BLaER1 treated with 17β-estradiol and CSF1 and Interleukin-3, amounts not matched to agents 10 nM and 100 nM (cell line): ENCODE measurements at regions not wholly inside any gene's neighbourhood (a gene's known extent, or its start where the extent isn't known, plus 50 kb on each side); places are given as distances from the start of the nearest gene placed in this dataset.
"Not testable (repeated sequence)": the region's sequence is repeated elsewhere in the genome, so short reads cannot be mapped to it uniquely, and the experiment has no call there.

Source experiments
- H3K27ac ChIP-seq, 11 experiments: shearing (Covaris generic); formaldehyde crosslinking; 2 replicates each; pipeline ENCODE4 v1.8.1; 2022
- H3K27me3 ChIP-seq, 11 experiments: shearing (Covaris generic); formaldehyde crosslinking; 2 replicates each; pipeline ENCODE4 v1.8.1; 2022
- H3K36me3 ChIP-seq, 11 experiments: shearing (Covaris generic); formaldehyde crosslinking; 2 replicates each; pipeline ENCODE4 v1.8.1; 2022
- H3K4me1 ChIP-seq, 10 experiments: shearing (Covaris generic); formaldehyde crosslinking; 2 replicates each; pipeline ENCODE4 v1.8.1; 2022
- H3K4me2 ChIP-seq, 11 experiments: shearing (Covaris generic); formaldehyde crosslinking; 2 replicates each; pipeline ENCODE4 v1.8.1; 2022
- H3K4me3 ChIP-seq, 10 experiments: shearing (Covaris generic); formaldehyde crosslinking; 2 replicates each; pipeline ENCODE4 v1.8.1; 2022
- H3K9ac ChIP-seq, 11 experiments: shearing (Covaris generic); formaldehyde crosslinking; 2 replicates each; pipeline ENCODE4 v1.8.1; 2022
- H3K9me3 ChIP-seq, 11 experiments: shearing (Covaris generic); formaldehyde crosslinking; replicated peaks in 1 of 11; 2 replicates each; pipeline ENCODE4 v1.8.1; 2022
- H4K20me1 ChIP-seq, 11 experiments: shearing (Covaris generic); formaldehyde crosslinking; 2 replicates each; pipeline ENCODE4 v1.8.1; 2022
- Cebpa-rat ChIP-seq, 11 experiments: shearing (Covaris generic); IDR thresholded peaks; 2 replicates each; pipeline ENCODE4 v1.8.1; 2022

DNA sequence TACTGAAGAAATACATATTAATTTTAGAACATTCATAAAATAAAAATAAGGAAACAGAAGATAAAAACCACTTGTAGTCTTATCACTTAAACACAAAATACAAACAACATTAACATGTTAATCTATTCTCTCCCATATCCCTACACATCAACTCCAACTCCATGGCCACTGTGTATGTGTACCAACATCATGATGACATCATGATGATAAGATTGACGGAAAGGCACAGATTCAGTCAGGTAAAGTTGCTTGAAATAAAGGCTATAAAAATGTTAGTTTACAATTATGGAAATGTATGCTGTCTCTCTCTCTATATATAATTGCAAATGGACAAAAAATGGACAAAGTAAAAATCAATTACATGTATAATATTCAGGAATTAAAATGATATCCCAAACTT lies 388.5 kb upstream of the UBE2E3 start:
- H3K4me1 ChIP-seq, result no peaks in the 10 kb centered on the region
- TF ChIP-seq Cebpa-rat (IDR thresholded peaks at IDR 0.05), result no peak
- no peaks in the 10 kb centered on the region for H3K36me3 ChIP-seq
- H3K9ac ChIP-seq, result no peak overlapping the region
- no peak overlapping the region for H3K27ac ChIP-seq
- no peak overlapping the region for H3K4me2 ChIP-seq
- no peak overlapping the region for H3K4me3 ChIP-seq
- H3K27me3 ChIP-seq, result no peaks in the 10 kb centered on the region
- H3K9me3 ChIP-seq, result peaks cover 0 to 17% (median 4%) of the 10 kb centered on the region in 11 experiments; a peak in 6 of 22 replicates
- no peaks in the 10 kb centered on the region for H4K20me1 ChIP-seq

DNA sequence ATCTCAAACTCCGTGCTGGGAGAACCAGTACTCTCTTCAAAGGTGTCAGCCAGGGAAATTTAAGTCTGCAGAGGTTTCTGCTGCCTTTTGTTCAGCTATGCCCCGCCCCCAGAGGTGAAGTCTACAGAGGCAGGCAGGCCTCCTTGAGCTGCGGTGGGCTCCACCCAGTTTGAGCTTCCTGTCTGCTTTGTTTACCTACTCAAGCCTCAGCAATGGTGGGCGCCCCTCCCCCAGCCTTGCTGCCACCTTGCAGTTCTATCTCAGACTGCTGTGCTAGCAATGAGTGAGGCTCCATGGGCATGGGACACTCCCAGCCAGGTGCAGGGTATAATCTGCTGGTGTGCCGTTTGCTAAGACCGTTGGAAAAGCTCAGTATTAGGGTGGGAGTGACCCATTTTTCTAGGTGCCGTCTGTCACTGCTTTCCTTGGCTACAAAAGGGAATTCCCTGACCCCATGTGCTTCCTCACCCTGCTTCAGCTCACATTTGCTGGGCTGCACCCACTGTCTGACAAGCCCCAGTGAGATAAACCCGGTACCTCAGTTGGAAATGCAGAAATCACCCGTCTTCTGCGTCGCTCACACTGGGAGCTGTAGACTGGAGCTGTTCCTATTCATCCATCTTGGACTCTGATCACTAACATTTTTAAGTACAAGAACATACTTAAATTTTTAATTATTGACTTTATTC lies 389.2 kb upstream of the UBE2E3 start:
- not testable (repeated sequence) for H4K20me1 ChIP-seq, H3K4me2 ChIP-seq, H3K4me3 ChIP-seq, H3K4me1 ChIP-seq, H3K27ac ChIP-seq, H3K9ac ChIP-seq, H3K27me3 ChIP-seq, H3K36me3 ChIP-seq
- peaks cover 0 to 11% (median under 1%) of the 10 kb centered on the region in 11 experiments; a peak in 6 of 22 replicates for H3K9me3 ChIP-seq

DNA sequence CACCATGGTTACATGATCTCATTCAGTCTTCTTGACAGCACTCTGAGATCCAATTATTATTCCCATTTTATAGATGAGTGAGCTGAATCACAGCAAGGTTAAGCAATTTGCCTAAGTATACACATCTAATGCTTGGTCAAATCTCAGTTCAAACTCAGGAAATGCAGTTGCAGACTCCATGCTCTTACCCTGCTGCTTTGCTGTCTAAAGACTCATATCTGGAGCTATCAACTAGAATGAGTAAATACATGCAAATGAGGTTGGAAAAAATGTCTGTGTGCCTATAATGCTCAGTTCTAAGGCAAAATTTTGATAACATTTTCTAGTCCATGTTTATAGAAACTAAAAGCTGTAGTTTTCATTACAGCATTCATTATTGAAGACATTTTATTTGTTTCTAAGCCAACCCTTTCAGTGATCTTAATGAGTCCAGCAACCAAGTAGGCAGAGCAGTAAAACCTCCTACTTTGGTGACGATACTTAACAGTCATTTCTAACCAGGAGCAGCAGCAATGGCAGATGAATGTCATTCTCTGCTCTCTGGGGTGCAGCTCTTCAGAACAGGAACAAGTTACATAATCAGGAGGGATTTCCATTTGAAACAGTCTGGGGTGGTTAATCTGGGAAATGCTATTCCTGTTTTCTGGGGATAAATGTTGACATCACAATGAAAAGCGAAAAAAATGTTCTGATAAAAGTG lies 396.8 kb upstream of the UBE2E3 start:
- no peak overlapping the region for H3K9ac ChIP-seq

DNA sequence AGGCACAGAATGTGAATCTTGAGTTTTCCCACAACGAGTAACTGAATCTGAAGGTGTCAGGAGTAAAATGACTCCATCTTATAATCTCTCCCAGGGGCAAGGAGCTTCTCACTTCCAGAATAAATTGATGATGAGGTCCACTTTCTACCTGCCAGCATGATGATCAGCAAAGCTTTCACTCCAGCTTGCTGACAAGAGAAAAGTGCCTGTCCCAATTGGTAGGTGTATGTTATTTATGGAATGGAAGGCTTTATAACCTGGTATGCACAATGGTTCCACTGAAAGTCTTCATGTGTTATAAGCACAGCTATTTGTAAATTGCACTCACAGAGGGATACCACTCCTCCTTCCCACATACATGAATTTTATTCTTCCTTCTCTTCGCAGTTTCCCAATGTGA lies 401.0 kb upstream of the UBE2E3 start:
- H3K4me2 ChIP-seq, result no peak overlapping the region
- no peaks in the 10 kb centered on the region for H3K36me3 ChIP-seq
- no peaks in the 10 kb centered on the region for H3K9me3 ChIP-seq
- no peak for TF ChIP-seq Cebpa-rat (IDR thresholded peaks at IDR 0.05)
- H4K20me1 ChIP-seq, result no peaks in the 10 kb centered on the region
- H3K4me1 ChIP-seq, result no peaks in the 10 kb centered on the region
- no peak overlapping the region for H3K27ac ChIP-seq
- no peak overlapping the region for H3K4me3 ChIP-seq
- H3K9ac ChIP-seq, result no peak overlapping the region
- H3K27me3 ChIP-seq, result no peaks in the 10 kb centered on the region

More for the DNA sequence above, 396.8 kb upstream of the UBE2E3 start:
- Histone ChIP-seq H3K4me3 (no peak overlapping the region), H3K4me1 (no peaks in the 10 kb centered on the region), H3K27ac (no peak overlapping the region), H3K9me3 (no peaks in the 10 kb centered on the region), H3K4me2 (no peak overlapping the region; a peak in 1 of 22 replicates), H4K20me1 (no peaks in the 10 kb centered on the region), H3K36me3 (no peaks in the 10 kb centered on the region), H3K27me3 (no peaks in the 10 kb centered on the region)
- no peak for TF ChIP-seq Cebpa-rat (IDR thresholded peaks at IDR 0.05)

DNA sequence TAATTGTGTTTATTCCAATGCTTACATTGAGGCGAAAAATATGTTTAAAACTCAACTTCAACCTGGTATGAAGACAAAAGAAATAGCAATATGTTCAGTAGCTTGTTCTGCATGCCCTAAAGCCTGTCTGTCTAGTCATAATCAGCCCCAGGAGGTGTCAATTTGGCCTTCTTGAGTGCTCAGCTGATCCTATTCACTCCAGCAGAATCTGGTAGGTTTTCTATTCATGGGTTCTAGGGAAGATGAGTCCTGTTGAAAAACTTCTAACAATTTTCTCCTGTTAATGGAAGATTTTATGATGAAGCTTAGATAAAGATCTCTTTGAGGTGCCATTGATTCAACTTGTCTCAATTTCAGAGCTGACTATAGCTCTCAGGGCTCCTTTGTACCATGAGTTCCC lies 402.0 kb upstream of the UBE2E3 start:
- H3K9ac ChIP-seq, result no peak overlapping the region
- H3K9me3 ChIP-seq, result no peaks in the 10 kb centered on the region
- H3K27me3 ChIP-seq, result no peaks in the 10 kb centered on the region
- no peak overlapping the region for H3K4me3 ChIP-seq
- H3K4me2 ChIP-seq, result no peak overlapping the region
- no peaks in the 10 kb centered on the region for H3K36me3 ChIP-seq
- TF ChIP-seq Cebpa-rat (IDR thresholded peaks at IDR 0.05), result no peak
- H4K20me1 ChIP-seq, result no peaks in the 10 kb centered on the region
- no peaks in the 10 kb centered on the region for H3K4me1 ChIP-seq
- no peak overlapping the region for H3K27ac ChIP-seq

DNA sequence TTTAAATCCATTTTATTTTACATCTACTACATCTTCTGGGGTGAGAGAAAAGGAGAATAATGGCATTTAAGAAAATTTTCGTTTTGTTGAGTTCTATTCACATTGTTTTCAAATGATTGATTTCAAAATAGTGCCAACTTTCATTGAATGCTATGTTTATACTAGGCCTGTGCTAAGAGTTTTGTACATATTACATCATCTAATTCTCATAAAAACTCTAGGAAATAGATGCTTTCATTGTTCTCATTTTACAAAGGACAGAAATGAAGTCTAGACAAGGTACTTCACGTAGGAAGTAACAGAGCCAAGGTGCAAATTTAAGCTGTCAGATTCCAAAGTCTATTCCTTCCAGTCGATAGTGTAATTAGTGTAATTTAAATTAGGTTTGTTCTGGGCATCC lies 402.8 kb upstream of the UBE2E3 start:
- Histone ChIP-seq H3K36me3 (no peaks in the 10 kb centered on the region), H3K27ac (no peak overlapping the region), H3K4me3 (no peak overlapping the region), H3K4me2 (no peak overlapping the region), H3K9me3 (no peaks in the 10 kb centered on the region), H4K20me1 (no peaks in the 10 kb centered on the region), H3K9ac (no peak overlapping the region), H3K4me1 (no peaks in the 10 kb centered on the region), H3K27me3 (no peaks in the 10 kb centered on the region)
- no peak for TF ChIP-seq Cebpa-rat (IDR thresholded peaks at IDR 0.05)

DNA sequence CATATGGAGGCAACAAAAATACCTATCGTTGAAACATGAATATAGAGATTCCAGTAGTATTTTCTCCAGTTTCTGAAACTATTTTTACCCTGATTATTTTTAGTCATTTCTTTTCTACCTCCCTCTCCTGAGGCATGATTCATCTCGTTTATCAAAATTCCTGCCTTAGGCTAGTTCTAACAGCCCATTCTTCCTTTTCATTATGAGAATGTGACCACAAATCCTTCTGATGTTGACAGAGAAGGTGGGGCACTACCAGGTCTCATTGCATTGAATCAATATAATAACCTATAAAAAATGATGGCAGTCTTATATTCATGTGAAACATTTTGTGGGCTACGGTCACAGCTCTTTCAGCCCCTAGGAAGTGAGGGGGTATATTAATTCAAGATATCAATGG lies 406.5 kb upstream of the UBE2E3 start:
- Histone ChIP-seq H3K4me2 (no peak overlapping the region), H3K27me3 (no peaks in the 10 kb centered on the region), H3K36me3 (no peaks in the 10 kb centered on the region), H3K4me1 (no peaks in the 10 kb centered on the region), H3K9ac (no peak overlapping the region), H3K9me3 (no peaks in the 10 kb centered on the region), H3K27ac (no peak overlapping the region), H4K20me1 (no peaks in the 10 kb centered on the region), H3K4me3 (no peak overlapping the region)
- no peak for TF ChIP-seq Cebpa-rat (IDR thresholded peaks at IDR 0.05)

DNA sequence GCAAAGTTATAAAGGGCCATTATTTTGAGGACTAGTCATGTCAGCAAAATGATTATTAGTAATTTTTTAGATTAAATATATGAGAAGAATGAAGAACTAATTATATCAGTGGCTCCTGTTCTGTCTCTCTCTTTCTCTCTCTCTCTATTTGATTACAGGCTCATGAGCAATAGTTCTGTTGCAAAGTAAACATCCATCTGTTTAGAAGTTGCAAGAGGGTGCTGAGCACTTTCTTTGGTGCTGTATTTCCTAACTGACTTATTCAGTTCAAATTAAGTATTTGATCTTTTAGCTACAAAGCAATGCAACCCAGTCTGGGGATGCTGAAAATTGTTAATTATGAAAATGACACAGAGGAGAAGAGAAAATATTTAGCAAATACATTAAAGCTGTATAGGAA lies 408.1 kb upstream of the UBE2E3 start:
- H3K9me3 ChIP-seq, result no peaks in the 10 kb centered on the region
- H3K4me3 ChIP-seq, result no peak overlapping the region
- no peak overlapping the region for H3K9ac ChIP-seq
- H3K4me2 ChIP-seq, result no peak overlapping the region
- H4K20me1 ChIP-seq, result no peaks in the 10 kb centered on the region
- no peak overlapping the region for H3K27ac ChIP-seq
- no peaks in the 10 kb centered on the region for H3K4me1 ChIP-seq
- no peaks in the 10 kb centered on the region for H3K27me3 ChIP-seq
- H3K36me3 ChIP-seq, result no peaks in the 10 kb centered on the region
- TF ChIP-seq Cebpa-rat (IDR thresholded peaks at IDR 0.05), result no peak

DNA sequence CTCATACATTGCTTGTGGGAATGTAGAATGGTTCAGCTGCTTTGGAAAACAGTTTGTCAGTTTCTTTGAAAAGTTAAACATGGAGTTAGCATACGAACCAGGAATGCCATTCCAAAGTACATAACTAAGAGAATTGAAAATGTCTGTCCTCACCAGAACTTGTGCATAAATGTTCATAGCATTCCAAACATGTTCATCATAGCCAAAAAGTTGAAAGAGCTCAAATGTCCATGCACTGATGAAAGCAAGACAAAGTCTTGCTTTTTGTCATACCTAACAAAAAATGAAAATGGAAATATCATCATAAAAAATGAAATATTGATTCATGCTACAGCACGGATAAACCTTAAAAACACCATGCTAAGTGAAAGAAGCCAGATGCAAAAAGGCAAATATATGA lies 408.8 kb upstream of the UBE2E3 start:
- H3K36me3 ChIP-seq, result no peaks in the 10 kb centered on the region
- no peak overlapping the region for H3K4me3 ChIP-seq
- no peak overlapping the region for H3K9ac ChIP-seq
- no peak overlapping the region for H3K4me2 ChIP-seq
- H3K9me3 ChIP-seq, result no peaks in the 10 kb centered on the region
- no peaks in the 10 kb centered on the region for H3K27me3 ChIP-seq
- H3K4me1 ChIP-seq, result no peaks in the 10 kb centered on the region
- no peak overlapping the region for H3K27ac ChIP-seq
- no peak for TF ChIP-seq Cebpa-rat (IDR thresholded peaks at IDR 0.05)
- no peaks in the 10 kb centered on the region for H4K20me1 ChIP-seq

DNA sequence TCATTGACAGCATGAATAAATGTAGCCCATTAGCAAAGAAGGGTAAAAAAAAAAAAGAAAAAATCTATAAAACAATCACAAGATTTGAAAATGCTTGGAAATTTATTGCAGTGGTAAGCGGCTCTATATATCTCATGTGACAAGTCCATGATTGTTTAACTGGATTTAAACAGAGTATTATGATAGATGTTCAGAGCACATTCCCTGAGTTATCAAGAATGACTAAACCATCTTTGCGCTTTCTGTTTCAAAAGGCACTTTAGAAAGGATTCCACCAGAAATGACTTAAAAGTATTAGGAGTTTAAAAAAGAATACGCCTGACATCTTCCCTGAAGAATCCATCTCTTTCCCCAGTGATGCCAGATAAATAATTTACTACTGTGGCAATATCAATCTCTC lies 409.5 kb upstream of the UBE2E3 start:
- Histone ChIP-seq H4K20me1 (no peaks in the 10 kb centered on the region), H3K4me3 (no peak overlapping the region), H3K4me2 (no peak overlapping the region), H3K9me3 (no peaks in the 10 kb centered on the region), H3K4me1 (no peaks in the 10 kb centered on the region), H3K9ac (no peak overlapping the region), H3K27me3 (no peaks in the 10 kb centered on the region), H3K36me3 (no peaks in the 10 kb centered on the region), H3K27ac (no peak overlapping the region)
- TF ChIP-seq Cebpa-rat (IDR thresholded peaks at IDR 0.05), result no peak
